ENCODE measurements at regions not wholly inside any gene's neighbourhood (a gene's known extent, or its start where the extent isn't known, plus 50 kb on each side); places are given as distances from the start of the nearest gene placed in this dataset.
A peak's percentile ranks its signal among the peaks of the same experiment; 100 is the strongest.

- TF ChIP-seq CTCF (conservative IDR thresholded peaks at IDR 0.05; ENCODE audit: control insufficient read depth, insufficient read depth, low read depth, low read length): no peak
- H3K4me3 ChIP-seq (ENCODE audit: control insufficient read depth, low read depth, low read length): peak within 1 kb of the TSS; percentile 96
- peak; percentile 73 for DNase-seq (ENCODE audit: low read depth)
Measured at GRCh38 chr15:62389885-62390790, 225.1 kb upstream of the C2CD4B start, which contains the start of gene TLN2. TSS of gene TLN2 (plus strand) at chr15:62390550.

DNA sequence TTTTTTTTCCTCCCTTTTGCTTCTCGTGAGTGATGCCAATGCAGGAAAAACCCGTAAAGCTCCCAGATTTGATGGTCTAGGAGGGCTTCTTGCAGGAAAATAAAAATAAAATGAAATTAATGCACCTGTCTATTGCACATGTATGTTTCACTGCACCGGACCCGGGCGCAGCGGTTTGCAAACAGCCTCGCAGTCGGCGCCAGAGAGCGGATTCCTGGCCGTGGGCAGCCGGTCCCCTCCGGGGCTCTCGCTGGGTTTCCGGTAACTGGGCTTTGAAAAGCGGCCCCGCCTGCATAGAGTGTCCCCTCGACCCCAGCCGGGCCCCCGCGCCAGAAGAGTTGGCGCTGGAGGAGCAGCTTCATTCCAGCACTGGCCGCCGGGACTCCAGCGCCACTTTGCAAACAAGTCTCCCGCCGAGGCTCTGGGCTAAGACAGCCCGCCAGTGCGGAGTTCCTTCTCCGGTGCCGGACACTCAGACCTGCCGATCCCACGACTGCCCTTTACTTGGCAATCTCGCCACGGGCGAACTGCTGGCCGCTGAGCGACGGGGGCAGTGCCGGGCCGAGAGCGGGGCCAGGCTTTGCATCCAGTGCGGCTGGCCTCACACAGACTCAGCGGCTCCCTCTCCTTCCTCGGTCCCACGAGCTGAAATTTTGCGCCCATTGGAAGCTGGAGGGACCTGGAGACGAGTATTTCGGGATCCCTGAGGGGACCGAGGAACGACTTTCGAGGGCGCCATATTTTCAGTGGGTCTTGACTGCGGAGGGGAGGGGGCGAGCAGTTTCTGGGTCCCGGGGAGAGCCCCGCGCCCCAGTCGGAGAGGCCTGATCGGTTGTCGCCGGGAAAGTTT lies 225.9 kb upstream of the C2CD4B start:
- DNase-seq (ENCODE audit: low read depth): peak; percentile 33
- H3K4me3 ChIP-seq (ENCODE audit: control insufficient read depth, low read depth, low read length): peak overlapping the region; percentile 88
- TF ChIP-seq CTCF (conservative IDR thresholded peaks at IDR 0.05; ENCODE audit: control insufficient read depth, insufficient read depth, low read depth, low read length): no peak

DNA sequence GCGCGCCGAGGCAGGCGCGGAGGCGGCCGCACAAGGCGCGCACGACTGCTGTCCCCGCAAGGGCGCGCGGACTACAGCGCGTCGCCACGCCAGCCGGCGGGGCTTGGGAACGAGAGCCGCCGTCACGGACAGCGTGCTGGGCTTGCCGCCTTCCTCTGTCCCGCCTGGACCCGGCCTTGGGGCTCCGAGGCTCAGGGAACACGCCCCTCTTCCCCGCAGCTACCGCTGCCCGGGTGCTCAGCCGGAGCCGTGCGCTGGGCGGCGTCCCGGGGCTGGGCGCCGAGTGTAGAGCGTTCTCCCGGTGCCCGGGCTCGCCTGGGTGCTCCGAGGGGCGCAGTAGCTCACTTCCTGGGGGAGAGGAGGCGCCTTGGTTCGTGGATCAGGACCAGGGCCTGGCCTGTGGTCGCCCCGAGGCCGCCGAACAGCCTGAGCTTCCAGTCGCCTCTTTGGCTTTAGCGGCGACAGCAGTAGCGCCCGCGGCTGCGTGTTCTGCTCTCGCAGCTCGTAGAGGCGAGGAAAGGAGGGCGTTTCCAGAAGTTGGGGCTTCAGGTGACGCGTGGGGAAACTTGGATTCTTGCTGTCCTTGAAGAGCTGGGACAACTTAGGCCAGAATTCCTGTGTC lies 226.7 kb upstream of the C2CD4B start:
- peak; percentile 45 for DNase-seq (ENCODE audit: low read depth)
- TF ChIP-seq CTCF (conservative IDR thresholded peaks at IDR 0.05; ENCODE audit: control insufficient read depth, insufficient read depth, low read depth, low read length): no peak
- H3K4me3 ChIP-seq (ENCODE audit: control insufficient read depth, low read depth, low read length): peak overlapping the region; percentile 88

GRCh38 chr15:62392376-62392775 lies 227.3 kb upstream of the C2CD4B start:
- DNase-seq (ENCODE audit: low read depth): peak; percentile 54
- no peak for TF ChIP-seq CTCF (conservative IDR thresholded peaks at IDR 0.05; ENCODE audit: control insufficient read depth, insufficient read depth, low read depth, low read length)
- peak overlapping the region; percentile 88 for H3K4me3 ChIP-seq (ENCODE audit: control insufficient read depth, low read depth, low read length)

- no peak for TF ChIP-seq CTCF (conservative IDR thresholded peaks at IDR 0.05; ENCODE audit: control insufficient read depth, insufficient read depth, low read depth, low read length)
- DNase-seq (ENCODE audit: low read depth): peak; percentile 64
- no peak overlapping the region for H3K4me3 ChIP-seq (ENCODE audit: control insufficient read depth, low read depth, low read length)
Measured at GRCh38 chr15:62393196-62393595, 228.1 kb upstream of the C2CD4B start.

DNA sequence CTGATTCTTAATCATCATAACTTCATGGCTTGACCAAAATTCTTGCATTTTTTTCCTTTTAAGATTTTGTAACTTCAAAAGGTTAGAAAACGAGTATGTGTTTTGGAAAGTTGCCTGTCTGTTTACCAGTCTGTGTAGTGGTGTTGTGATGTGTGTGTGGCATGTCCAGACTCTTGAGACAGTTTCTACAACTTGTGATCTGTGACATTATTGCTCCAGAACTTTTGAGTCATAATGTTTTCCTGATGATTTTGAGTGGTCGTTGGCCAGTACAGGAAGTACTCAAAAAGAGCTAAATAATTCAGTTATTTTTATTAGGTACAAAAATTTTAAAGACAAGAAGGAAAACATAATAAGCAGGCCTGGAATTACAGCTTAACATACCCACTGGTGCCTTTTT lies 229.0 kb upstream of the C2CD4B start:
- no peak for TF ChIP-seq CTCF (conservative IDR thresholded peaks at IDR 0.05; ENCODE audit: control insufficient read depth, insufficient read depth, low read depth, low read length)
- no peak overlapping the region for H3K4me3 ChIP-seq (ENCODE audit: control insufficient read depth, low read depth, low read length)
- DNase-seq (ENCODE audit: low read depth): peak; percentile 77
